ENCODE measurements at regions not wholly inside any gene's neighbourhood (a gene's known extent, or its start where the extent isn't known, plus 50 kb on each side); places are given as distances from the start of the nearest gene placed in this dataset.

GRCh38 chr5:96243862-96244261 is 189.2 kb downstream of the PCSK1 start:
- DNase-seq = no peak

- DNase-seq = no peak
These were observed 189.8 kb downstream of the PCSK1 start for GRCh38 chr5:96243203-96243602.

GRCh38 chr5:96242571-96242970 is 190.5 kb downstream of the PCSK1 start:
- no peak for DNase-seq

GRCh38 chr5:96236831-96237230 is 196.2 kb downstream of the PCSK1 start:
- DNase-seq = no peak

GRCh38 chr5:96236051-96236450 is 197.0 kb downstream of the PCSK1 start:
- DNase-seq = no peak

GRCh38 chr5:96235008-96235910 is 197.8 kb downstream of the PCSK1 start:
- DNase-seq = no peak

- no peak for DNase-seq
These were observed 200.4 kb downstream of the PCSK1 start for GRCh38 chr5:96232602-96233001.

- DNase-seq = no peak
These were observed 203.9 kb downstream of the PCSK1 start for GRCh38 chr5:96229188-96229587.

- no peak for DNase-seq
These were observed 204.6 kb downstream of the PCSK1 start for GRCh38 chr5:96228408-96228807.

GRCh38 chr5:96227957-96228356 is 205.1 kb downstream of the PCSK1 start:
- DNase-seq = no peak

- DNase-seq = no peak
These were observed 206.0 kb downstream of the PCSK1 start for GRCh38 chr5:96226941-96227552.

GRCh38 chr5:96222129-96222528 is 210.9 kb downstream of the PCSK1 start:
- DNase-seq = no peak

- DNase-seq = no peak
These were observed 212.2 kb downstream of the PCSK1 start for GRCh38 chr5:96220610-96221390.

GRCh38 chr5:96219580-96220281 is 213.3 kb downstream of the PCSK1 start:
- DNase-seq = no peak

GRCh38 chr5:96218653-96219052 is 214.4 kb downstream of the PCSK1 start:
- DNase-seq = no peak

GRCh38 chr5:96214442-96215197 is 218.4 kb downstream of the PCSK1 start:
- DNase-seq = no peak

- DNase-seq = no peak
These were observed 223.2 kb downstream of the PCSK1 start for GRCh38 chr5:96209829-96210228.

- no peak for DNase-seq
These were observed 225.6 kb downstream of the PCSK1 start for GRCh38 chr5:96207420-96207819.

GRCh38 chr5:96203761-96204160 is 229.3 kb downstream of the PCSK1 start:
- DNase-seq = no peak

- no peak for DNase-seq
These were observed 231.5 kb downstream of the PCSK1 start for GRCh38 chr5:96201503-96201902.

- no peak for DNase-seq
These were observed 232.4 kb downstream of the PCSK1 start for GRCh38 chr5:96200641-96201040.

GRCh38 chr5:96199713-96200183 is 233.3 kb downstream of the PCSK1 start:
- no peak for DNase-seq

Measured in NCI-H748 treated with DMSO at 0.1 percent for 48 hours (cell line).